Peyer's patch (tissue), 4 donors: ENCODE measurements at regions not wholly inside any gene's neighbourhood (a gene's known extent, or its start where the extent isn't known, plus 50 kb on each side); places are given as distances from the start of the nearest gene placed in this dataset.

Experiments
- CTCF ChIP-seq, 6 experiments: fragments of 450-650 bp in 4 of 6; fragments of 200-600 bp in 2 of 6; sonication (generic) in 1 of 6; IDR thresholded peaks; one replicate each; pipeline ENCODE4 v1.5.1; 2017 to 2019; ENCODE audit warnings: antibody characterized with exemption in 6 of 6, mild to moderate bottlenecking in 3 of 6, moderate library complexity in 1 of 6
- POLR2A ChIP-seq, 2 donors: fragments of 450-650 bp; IDR thresholded peaks; one replicate each; pipeline ENCODE4 v1.5.1; 2017; ENCODE audit warnings: antibody characterized with exemption in 2 of 2, mild to moderate bottlenecking in 2 of 2, moderate library complexity in 2 of 2

- TF ChIP-seq POLR2A (IDR thresholded peaks at IDR 0.05) (no peak), CTCF (IDR thresholded peaks at IDR 0.05) (no peak)
Measured at GRCh38 chr15:66858423-66859207, 156.6 kb downstream of the SMAD6 start.
